HEK293T (cell line): ENCODE measurements at regions not wholly inside any gene's neighbourhood (a gene's known extent, or its start where the extent isn't known, plus 50 kb on each side); places are given as distances from the start of the nearest gene placed in this dataset.

Source experiments
- ARNT ChIP-seq: fragments of 450-650 bp; IDR thresholded peaks from 2 replicates; pipeline ENCODE4 v1.6.1; 2017; ENCODE audit warnings: mild to moderate bottlenecking
- BHLHE40 ChIP-seq: fragments of 450-650 bp; IDR thresholded peaks from 2 replicates; pipeline ENCODE4 v1.6.1; 2016; ENCODE audit warnings: mild to moderate bottlenecking, moderate library complexity, borderline replicate concordance
- FOXK2 ChIP-seq: fragments of 450-650 bp; IDR thresholded peaks from 2 replicates; pipeline ENCODE4 v1.6.1; 2016; ENCODE audit warnings: mild to moderate bottlenecking
- NFRKB ChIP-seq: fragments of 450-650 bp; IDR thresholded peaks from 2 replicates; pipeline ENCODE4 v1.6.1; 2016; ENCODE audit warnings: mild to moderate bottlenecking, moderate library complexity
- SUZ12 ChIP-seq: fragments of 450-650 bp; IDR thresholded peaks from 2 replicates; pipeline ENCODE4 v1.6.1; 2016; ENCODE audit warnings: mild to moderate bottlenecking
- TARDBP ChIP-seq: fragments of 450-650 bp; IDR thresholded peaks from 2 replicates; pipeline ENCODE4 v1.6.1; 2016

DNA sequence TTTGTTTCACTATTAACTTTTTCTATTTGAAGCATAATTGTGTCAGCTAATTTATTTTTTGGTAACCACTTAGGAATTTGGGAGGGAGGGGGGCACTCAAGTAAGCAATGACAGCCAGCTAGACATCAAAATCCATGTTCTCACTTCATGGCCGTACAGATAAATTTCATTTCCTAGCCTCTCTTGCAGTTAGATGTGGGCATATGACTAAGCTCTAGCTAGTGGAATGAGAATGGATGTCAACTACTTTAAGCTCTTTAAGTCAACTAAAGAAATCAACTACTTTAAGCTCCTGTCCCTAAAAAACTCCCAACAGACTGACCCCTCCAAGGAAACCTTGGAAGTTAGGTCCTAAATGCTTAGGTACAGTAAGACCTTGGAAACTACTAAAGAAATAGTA lies 92.0 kb downstream of the KCNRG start:
- TF ChIP-seq SUZ12: no peak
- TF ChIP-seq ARNT: no peak
- TF ChIP-seq BHLHE40: no peak
- TF ChIP-seq TARDBP: no peak
- TF ChIP-seq NFRKB: no peak
- TF ChIP-seq FOXK2: no peak
